GM19035 (cell line): ENCODE measurements at regions not wholly inside any gene's neighbourhood (a gene's known extent, or its start where the extent isn't known, plus 50 kb on each side); places are given as distances from the start of the nearest gene placed in this dataset.

Experiments
- ATAC-seq: cut with Tn5 transposase; IDR thresholded peaks from one replicate; pipeline ENCODE4 v1.9.1; 2021; ENCODE audit not compliant: unreplicated experiment

DNA sequence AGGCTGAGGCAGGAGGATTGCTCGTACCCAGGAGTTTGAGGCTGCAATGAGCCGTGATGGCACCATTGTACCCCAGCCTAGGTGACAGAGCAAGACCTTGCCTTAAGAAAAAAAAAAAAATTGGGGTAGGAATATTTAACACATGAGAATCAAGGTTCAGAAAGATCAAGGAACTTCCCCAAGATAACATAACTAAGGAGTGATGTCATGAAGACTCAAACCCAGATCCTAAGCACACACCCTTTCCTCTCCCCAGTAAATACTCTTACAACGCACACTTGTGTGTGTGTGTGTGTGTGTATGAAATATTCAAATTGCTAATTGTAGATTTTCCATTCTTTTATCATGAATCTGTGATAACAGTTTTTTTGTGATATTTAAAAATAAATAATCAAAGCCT, 90.6 kb upstream of the NUDT4 start:
- no peak for ATAC-seq

GRCh38 chr12:93288626-93289025, 89.1 kb upstream of the NUDT4 start:
- ATAC-seq: no peak

DNA sequence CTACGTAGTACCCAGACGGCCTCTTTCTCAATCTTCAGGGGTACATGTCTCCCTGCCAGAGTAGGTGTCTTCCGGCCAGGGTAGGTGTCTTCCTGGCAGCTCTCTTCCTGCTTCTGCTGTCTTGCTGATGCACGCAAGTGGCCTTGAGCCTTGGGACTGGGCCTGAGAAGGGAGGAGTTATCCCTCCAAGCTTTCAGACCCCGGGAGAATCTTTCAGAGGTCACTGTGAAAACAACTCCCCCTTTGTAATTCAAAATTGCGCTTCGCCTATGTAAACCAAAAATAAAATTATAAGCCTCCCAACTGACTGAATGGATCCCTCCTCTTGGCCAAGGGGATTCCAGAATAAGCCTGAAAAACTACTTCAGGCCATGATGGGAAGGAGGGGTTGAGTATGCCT, 87.3 kb upstream of the NUDT4 start:
- no peak for ATAC-seq

DNA sequence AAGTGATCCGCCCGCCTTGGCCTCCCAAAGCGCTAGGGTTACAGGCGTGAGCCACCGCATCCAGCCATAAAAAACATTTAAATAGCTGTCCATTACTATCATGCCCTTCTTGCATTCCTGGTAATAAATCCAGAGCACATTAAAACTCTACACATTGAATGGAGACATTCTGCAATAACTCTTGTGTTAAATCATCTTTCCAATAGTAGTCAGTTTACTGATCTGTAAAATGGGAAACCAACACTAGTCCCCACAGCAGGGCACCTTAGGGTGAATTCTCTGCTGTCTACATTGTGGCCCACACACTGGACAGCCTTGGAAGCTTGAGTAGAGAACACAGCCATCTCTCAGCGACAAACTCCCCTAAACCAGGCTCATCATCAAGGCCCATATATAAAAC, 85.5 kb upstream of the NUDT4 start:
- ATAC-seq: no peak

GRCh38 chr12:93292731-93293566, 84.8 kb upstream of the NUDT4 start:
- ATAC-seq: no peak

GRCh38 chr12:93297032-93297431, 80.7 kb upstream of the NUDT4 start:
- ATAC-seq: peak; percentile 84

GRCh38 chr12:93297536-93297935, 80.2 kb upstream of the NUDT4 start:
- ATAC-seq: no peak

DNA sequence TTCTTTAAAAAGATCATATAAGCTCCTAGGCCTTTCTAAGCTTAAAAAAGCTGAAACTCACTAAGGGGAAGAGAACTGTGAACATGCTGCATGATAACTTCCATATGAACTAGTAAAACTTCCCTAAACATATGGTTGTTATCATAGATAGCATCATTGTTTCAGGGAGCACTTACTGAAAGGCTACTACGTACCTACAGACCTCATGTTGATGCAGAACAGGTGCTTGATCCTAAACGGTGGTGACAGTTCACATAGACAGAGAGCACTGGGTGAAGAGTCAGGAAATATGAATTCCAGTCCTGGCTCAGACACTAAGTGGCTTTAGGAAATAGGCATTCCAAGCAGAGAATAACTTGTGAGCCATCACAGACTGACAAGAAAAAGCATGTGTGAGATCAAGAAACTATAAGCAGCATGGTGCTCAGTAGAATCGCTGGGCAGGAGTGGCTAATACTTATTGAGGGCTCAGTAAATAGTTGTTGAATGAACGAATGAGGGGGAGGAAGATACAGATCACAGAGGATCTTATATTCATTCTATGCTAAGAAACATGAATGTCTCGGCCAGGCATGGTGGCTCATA, 78.4 kb upstream of the NUDT4 start:
- ATAC-seq: no peak

GRCh38 chr12:93300611-93301021, 77.1 kb upstream of the NUDT4 start:
- ATAC-seq: no peak

DNA sequence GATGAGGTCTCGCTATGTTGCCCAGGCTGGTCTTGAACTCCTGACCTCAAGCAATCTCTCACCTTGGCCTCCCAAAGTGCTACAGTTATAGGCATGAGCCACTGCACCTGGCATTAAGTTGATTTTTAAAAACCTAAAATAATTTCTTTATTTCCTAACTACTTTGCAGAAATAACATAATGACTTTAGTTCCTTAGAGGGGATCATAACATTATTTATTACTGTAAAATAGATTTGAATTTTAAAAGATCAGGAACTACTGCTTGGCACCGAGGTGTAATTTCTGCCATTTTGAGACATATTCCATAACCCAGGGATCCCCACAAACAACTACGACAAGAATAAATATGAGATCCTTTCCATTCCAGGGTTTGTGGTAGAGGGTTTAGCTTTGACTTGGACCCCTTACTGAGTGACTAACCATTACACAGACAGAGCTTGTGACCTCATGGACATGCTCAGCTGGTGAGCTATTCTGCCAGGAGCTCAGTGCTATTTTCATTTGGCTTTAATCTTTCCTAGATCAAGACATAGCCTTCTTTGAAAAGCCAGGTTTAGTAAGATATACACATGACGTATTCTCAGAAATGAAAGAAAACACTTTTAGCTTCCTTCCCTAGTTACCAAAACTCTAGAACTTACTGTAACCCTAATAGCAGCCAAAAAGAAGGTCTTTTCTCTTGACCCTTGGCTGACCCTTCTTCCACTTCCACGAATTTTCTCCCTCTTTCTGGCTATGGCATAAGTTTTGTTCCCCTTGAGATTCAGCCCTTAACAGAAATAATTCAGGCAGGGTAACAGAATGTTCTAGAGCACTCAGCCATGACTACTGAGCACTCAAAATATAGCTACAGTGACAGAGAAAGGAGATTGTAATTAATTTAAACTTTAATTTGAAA, 75.1 kb upstream of the NUDT4 start:
- no peak for ATAC-seq

GRCh38 chr12:93306636-93307035, 71.1 kb upstream of the NUDT4 start:
- no peak for ATAC-seq

- ATAC-seq: no peak
Measured at GRCh38 chr12:93308281-93308680, 69.4 kb upstream of the NUDT4 start.

- ATAC-seq: no peak
Measured at GRCh38 chr12:93311827-93312226, 65.9 kb upstream of the NUDT4 start.

GRCh38 chr12:93314177-93314497, 63.6 kb upstream of the NUDT4 start:
- ATAC-seq: no peak

GRCh38 chr12:93315385-93315906, 62.3 kb upstream of the NUDT4 start:
- ATAC-seq: no peak

- no peak for ATAC-seq
Measured at GRCh38 chr12:93315907-93316622, 61.7 kb upstream of the NUDT4 start.

- ATAC-seq: no peak
Measured at GRCh38 chr12:93316623-93316971, 61.1 kb upstream of the NUDT4 start.

- no peak for ATAC-seq
Measured at GRCh38 chr12:93317227-93317626, 60.5 kb upstream of the NUDT4 start.

DNA sequence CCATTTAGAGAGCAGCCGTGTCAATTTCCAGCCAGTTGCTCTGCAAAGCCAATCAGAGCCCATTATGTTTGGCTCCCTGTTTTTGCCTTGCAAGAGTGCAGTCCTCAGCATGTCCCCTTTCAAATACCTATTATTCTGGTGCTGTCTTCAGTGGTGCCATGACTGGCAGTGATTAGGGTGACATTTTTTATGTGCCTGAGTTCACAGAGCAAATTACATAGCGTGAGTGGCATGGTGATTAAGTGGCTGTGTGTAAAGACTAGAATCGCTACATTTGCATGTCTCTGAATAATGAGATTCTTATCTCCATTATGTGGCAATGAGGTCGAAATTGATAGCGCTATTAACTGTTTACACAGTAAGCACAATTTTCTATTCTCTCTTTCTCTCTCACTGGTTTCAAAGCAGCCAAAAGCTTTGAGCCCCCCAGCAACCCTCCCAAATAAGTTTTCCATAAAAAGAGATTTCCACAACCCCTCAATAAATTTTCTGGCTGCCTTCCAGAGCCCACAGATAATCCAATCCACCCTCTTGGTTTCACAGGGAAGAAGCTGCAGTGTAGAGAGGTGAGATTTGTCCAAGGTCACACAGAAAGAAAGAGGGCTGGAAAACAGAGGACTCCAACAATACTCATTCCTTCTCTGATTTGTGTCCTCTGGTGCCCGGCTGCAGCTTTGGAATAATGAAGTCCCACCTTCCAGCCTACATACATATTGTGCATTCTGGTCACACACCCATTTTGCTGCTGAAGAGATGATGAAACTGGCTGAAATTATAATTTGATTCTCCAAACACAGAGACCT, 58.8 kb upstream of the NUDT4 start:
- no peak for ATAC-seq

DNA sequence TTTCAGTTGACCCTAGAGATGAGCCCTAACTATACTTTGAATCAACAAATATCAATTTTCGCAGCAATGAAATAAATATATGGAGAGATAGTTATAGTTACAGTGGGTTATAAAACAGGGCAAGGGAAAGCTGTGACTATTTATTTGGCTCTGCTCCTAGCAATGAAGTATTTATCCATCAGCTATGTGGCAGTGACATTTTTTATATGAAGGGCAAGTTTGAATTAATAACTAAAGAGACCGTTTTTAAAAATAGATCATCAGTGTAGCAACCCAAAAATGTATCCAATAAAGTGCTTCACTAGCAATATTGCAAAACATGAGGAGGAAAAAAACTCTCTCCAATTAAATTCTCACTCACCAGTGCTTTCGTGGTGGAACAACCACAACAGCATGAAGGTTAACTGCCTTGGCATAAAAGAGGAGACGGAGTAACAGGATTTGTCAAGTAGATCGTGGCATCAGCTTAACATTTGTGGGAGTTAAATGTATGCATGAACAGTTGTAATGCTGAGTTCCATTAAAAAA, 58.1 kb upstream of the NUDT4 start:
- ATAC-seq: no peak
